Smooth muscle cell (in vitro differentiated cells): ENCODE measurements at regions not wholly inside any gene's neighbourhood (a gene's known extent, or its start where the extent isn't known, plus 50 kb on each side); places are given as distances from the start of the nearest gene placed in this dataset.

Experiments used
- DNase-seq: peaks from one replicate; lab custom pipeline; 2025; ENCODE audit not compliant: unreplicated experiment; lab: John Stamatoyannopoulos, UW
- H2AFZ ChIP-seq: fragments of 200-600 bp; sonication (generic); 2 replicates; pipeline ENCODE4 v1.6.0; 2016; ENCODE audit warnings: antibody characterized with exemption, low read depth, mild to moderate bottlenecking
- H3F3A ChIP-seq: fragments of 200-600 bp; sonication (generic); 2 replicates; pipeline ENCODE4 v1.6.0; 2017; ENCODE audit warnings: antibody characterized with exemption, low read depth
- H3K27ac ChIP-seq: fragments of 200-600 bp; sonication (generic); 2 replicates; pipeline ENCODE4 v1.5.1; 2016; ENCODE audit warnings: low read depth, mild to moderate bottlenecking
- H3K27me3 ChIP-seq: fragments of 200-600 bp; sonication (generic); 2 replicates; pipeline ENCODE4 v1.6.1; 2016; ENCODE audit warnings: low read depth, mild to moderate bottlenecking
- H3K36me3 ChIP-seq: fragments of 200-600 bp; sonication (generic); 2 replicates; pipeline ENCODE4 v1.5.1; 2016; ENCODE audit warnings: low read depth
- H3K4me1 ChIP-seq: fragments of 200-600 bp; sonication (generic); 2 replicates; pipeline ENCODE4 v1.5.1; 2016; ENCODE audit warnings: low read depth
- H3K4me2 ChIP-seq: fragments of 200-600 bp; sonication (generic); 2 replicates; pipeline ENCODE4 v1.6.0; 2016; ENCODE audit warnings: mild to moderate bottlenecking
- H3K4me3 ChIP-seq: fragments of 200-600 bp; sonication (generic); 2 replicates; pipeline ENCODE4 v1.5.1; 2016; ENCODE audit warnings: mild to moderate bottlenecking
- H3K79me2 ChIP-seq: fragments of 200-600 bp; sonication (generic); 2 replicates; pipeline ENCODE4 v1.6.0; 2016; ENCODE audit warnings: low read depth, mild to moderate bottlenecking
- H3K9ac ChIP-seq: fragments of 200-600 bp; sonication (generic); 2 replicates; pipeline ENCODE4 v1.6.0; 2016; ENCODE audit warnings: low read depth
- H3K9me3 ChIP-seq: fragments of 200-600 bp; sonication (generic); replicated peaks from 2 replicates; pipeline ENCODE4 v1.5.1; 2016; ENCODE audit warnings: low read depth
- H4K20me1 ChIP-seq: fragments of 200-600 bp; sonication (generic); 2 replicates; pipeline ENCODE4 v1.6.0; 2016; ENCODE audit warnings: low read depth
- WGBS: methylation state at CpG from one replicate; pipeline ENCODE4 v1.1.7; 2016; ENCODE audit warnings: low lambda C conversion rate; 5-methylcytosine and 5-hydroxymethylcytosine counted together
- TF ChIP-seq, protein P1 (sequence below): fragments of 200-600 bp; sonication (generic); IDR thresholded peaks from 2 replicates; pipeline ENCODE4 v1.5.1; 2017; ENCODE audit warnings: borderline replicate concordance, mild to moderate bottlenecking, antibody characterized with exemption; ENCODE audit not compliant: insufficient read depth, poor library complexity, severe bottlenecking

DNA sequence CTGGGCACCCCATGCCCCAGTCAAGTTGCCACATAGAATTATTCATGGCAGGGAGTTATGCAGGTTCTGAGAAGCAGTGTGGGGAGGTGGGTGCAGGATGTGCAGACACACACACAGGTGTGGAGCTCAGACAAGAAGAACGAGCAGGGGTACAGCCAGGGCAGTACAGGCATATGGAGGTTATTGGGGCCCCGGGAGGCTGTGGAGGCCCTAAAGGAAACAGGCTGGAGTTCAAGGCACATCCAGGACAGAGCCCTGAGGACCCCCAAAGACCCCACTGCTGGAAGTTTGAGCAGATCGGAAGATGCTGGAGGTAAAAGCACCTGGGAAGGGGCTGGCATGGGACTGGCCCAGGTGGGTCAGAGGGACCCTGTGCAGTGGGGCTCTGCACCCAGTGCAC is 171.3 kb downstream of the PSMG1 start:
- Histone ChIP-seq H3K36me3 (no peaks in the 10 kb centered on the region), H3K9ac (no peak overlapping the region), H3K4me1 (no peaks in the 10 kb centered on the region), H3K9me3 (no peaks in the 10 kb centered on the region), H3K4me3 (no peak overlapping the region), H3K27ac (no peak overlapping the region), H4K20me1 (no peaks in the 10 kb centered on the region), H3F3A (no peaks in the 10 kb centered on the region), H2AFZ (no peak overlapping the region), H3K27me3 (no peaks in the 10 kb centered on the region), H3K4me2 (no peak overlapping the region), H3K79me2 (no peaks in the 10 kb centered on the region)
- 96% methylated on average over 3 of the region's 3 CpGs for WGBS
- TF ChIP-seq, protein P1, sequence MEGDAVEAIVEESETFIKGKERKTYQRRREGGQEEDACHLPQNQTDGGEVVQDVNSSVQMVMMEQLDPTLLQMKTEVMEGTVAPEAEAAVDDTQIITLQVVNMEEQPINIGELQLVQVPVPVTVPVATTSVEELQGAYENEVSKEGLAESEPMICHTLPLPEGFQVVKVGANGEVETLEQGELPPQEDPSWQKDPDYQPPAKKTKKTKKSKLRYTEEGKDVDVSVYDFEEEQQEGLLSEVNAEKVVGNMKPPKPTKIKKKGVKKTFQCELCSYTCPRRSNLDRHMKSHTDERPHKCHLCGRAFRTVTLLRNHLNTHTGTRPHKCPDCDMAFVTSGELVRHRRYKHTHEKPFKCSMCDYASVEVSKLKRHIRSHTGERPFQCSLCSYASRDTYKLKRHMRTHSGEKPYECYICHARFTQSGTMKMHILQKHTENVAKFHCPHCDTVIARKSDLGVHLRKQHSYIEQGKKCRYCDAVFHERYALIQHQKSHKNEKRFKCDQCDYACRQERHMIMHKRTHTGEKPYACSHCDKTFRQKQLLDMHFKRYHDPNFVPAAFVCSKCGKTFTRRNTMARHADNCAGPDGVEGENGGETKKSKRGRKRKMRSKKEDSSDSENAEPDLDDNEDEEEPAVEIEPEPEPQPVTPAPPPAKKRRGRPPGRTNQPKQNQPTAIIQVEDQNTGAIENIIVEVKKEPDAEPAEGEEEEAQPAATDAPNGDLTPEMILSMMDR = no peak
- no peak for DNase-seq

DNA sequence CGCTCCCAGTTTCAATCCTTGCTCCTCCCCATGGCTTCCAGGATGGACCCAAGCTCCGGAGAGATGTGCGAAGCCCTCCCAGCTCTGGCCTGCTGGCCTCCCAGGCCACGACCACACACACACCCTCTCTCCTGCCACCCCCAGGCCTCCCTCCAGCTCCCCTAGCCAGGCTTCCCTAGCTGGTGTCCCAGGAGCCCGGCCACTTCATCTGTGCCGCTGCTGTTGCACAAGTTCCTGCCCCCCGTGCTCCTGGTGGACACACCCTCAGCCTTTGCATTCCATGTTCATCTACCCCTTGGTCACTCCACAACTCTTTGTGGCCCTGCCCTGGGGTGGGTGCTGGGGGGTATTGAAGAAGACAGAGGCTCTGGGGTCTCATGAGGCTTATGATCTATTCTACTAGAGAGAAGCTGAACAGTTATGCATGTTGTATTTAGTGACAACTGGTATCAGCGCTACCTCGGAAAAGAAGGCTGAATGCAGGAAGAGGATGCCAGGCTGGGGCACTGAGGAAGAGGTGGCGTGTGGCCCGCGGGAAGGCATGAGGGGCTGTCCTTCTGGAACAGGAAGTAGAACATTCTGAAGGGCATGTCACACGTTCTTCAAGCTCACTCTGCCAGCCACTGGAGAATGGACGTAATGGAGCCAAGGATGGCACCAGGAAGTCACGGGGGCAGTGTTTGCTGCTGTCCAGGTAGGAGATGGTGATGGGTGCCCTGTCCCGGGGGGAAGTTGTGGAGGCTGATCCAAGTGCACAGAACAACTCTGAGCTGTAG is 172.4 kb downstream of the PSMG1 start:
- Histone ChIP-seq H3K9me3 (no peaks in the 10 kb centered on the region), H3K9ac (no peak overlapping the region), H3K27me3 (no peaks in the 10 kb centered on the region), H3K4me2 (no peak overlapping the region), H3K27ac (no peak overlapping the region), H4K20me1 (no peaks in the 10 kb centered on the region), H3K4me1 (no peaks in the 10 kb centered on the region), H3F3A (no peaks in the 10 kb centered on the region), H2AFZ (no peak overlapping the region), H3K79me2 (no peaks in the 10 kb centered on the region), H3K4me3 (no peak overlapping the region), H3K36me3 (no peaks in the 10 kb centered on the region)
- no peak for DNase-seq
- TF ChIP-seq, protein P1 = no peak
- 94% methylated on average over 16 of the region's 16 CpGs for WGBS

DNA sequence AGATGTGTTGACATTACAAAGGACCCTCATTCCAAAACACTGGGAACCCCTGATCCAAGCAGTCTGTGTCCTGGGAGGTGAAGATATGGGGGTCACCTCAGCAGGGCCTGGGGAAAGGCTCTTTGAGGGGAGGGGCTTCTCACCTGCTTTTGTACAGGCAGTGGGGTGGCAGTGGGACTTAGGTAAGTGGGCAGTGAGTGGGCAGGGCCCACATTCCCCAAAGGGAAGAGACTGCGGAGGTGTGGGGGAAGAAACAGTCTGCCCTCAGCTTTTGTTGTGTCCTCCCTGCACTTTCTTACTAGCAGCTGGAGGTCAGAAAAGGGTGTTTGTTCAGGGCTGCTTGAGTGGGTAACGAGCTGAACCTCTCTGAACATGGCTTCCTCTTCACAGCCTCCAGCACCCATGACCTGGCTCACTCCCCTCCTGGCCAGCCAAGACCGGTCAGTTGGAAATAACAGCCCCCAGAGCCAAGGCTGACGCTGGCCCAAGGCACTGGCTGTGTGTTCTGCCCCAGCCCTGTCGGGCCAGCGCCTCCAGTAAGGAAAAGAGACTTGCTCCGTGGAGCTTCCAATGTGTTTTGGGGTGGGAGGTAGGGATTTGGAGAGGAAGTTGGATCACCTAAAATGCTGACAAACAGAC is 173.5 kb downstream of the PSMG1 start:
- no peak overlapping the region for H3K4me2 ChIP-seq
- peaks cover 4% of the 10 kb centered on the region for H3K4me1 ChIP-seq
- no peaks in the 10 kb centered on the region for H3F3A ChIP-seq
- H3K9me3 ChIP-seq = no peaks in the 10 kb centered on the region
- TF ChIP-seq, protein P1 = no peak
- H3K79me2 ChIP-seq = no peaks in the 10 kb centered on the region
- H4K20me1 ChIP-seq = no peaks in the 10 kb centered on the region
- H3K27me3 ChIP-seq = no peaks in the 10 kb centered on the region
- 94% methylated on average over 7 of the region's 7 CpGs for WGBS
- no peak overlapping the region for H3K27ac ChIP-seq
- H3K36me3 ChIP-seq = no peaks in the 10 kb centered on the region
- H3K9ac ChIP-seq = no peak overlapping the region
- H3K4me3 ChIP-seq = no peak overlapping the region
- no peak overlapping the region for H2AFZ ChIP-seq
- no peak for DNase-seq

DNA sequence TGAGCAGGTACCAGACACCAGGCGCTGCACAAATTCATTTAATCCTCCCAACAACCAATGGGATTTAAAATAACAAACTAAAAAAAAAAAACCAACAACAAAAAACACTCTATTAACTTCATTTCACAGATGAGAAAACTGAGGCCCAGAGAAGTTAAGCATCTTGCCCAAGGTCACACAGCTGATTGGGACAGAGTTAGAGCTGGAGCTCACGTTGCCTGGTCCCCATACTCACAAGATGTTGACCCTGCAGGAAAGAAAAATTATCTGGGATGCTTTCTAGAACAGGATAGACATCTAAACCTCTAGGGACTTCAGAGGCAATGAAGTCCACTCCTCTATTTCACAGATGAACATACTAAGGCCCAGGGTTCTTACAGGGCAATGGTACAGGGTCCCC is 175.3 kb downstream of the PSMG1 start:
- H3K4me3 ChIP-seq = no peak overlapping the region
- TF ChIP-seq, protein P1 = no peak
- no peaks in the 10 kb centered on the region for H4K20me1 ChIP-seq
- no peaks in the 10 kb centered on the region for H3K9me3 ChIP-seq
- no peak overlapping the region for H3K4me2 ChIP-seq
- no peaks in the 10 kb centered on the region for H3K79me2 ChIP-seq
- peaks cover 4% of the 10 kb centered on the region for H3K4me1 ChIP-seq
- H3F3A ChIP-seq = peaks cover 4% of the 10 kb centered on the region
- no peak overlapping the region for H2AFZ ChIP-seq
- WGBS = 98% methylated on average over 2 of the region's 2 CpGs
- H3K36me3 ChIP-seq = no peaks in the 10 kb centered on the region
- no peaks in the 10 kb centered on the region for H3K27me3 ChIP-seq
- DNase-seq = no peak
- no peak overlapping the region for H3K27ac ChIP-seq
- H3K9ac ChIP-seq = no peak overlapping the region
